ENCODE measurements at regions not wholly inside any gene's neighbourhood (a gene's known extent, or its start where the extent isn't known, plus 50 kb on each side); places are given as distances from the start of the nearest gene placed in this dataset.

DNA sequence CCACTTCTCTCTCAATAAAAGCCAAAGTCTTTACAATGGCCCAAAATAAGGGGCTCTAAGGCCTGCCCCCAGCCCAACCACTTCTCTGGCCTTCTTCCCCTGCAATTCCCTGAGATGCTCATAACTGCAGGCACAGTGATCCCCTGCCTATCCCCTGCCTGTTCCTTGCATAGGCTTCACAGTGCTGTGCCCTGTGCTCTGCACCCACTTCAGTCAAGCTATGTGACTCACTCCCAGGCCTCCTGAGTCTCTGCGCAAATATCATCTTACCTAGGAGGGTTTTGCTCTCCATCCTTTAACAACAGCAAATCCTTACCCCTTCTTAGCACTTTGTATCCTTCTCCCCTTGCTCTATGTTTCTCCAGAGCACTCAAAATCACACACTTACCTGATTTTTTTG lies 242.2 kb downstream of the MSRB3 start:
- TF ChIP-seq POLR2A (IDR thresholded peaks at IDR 0.05): no peak
- TF ChIP-seq, protein P1, sequence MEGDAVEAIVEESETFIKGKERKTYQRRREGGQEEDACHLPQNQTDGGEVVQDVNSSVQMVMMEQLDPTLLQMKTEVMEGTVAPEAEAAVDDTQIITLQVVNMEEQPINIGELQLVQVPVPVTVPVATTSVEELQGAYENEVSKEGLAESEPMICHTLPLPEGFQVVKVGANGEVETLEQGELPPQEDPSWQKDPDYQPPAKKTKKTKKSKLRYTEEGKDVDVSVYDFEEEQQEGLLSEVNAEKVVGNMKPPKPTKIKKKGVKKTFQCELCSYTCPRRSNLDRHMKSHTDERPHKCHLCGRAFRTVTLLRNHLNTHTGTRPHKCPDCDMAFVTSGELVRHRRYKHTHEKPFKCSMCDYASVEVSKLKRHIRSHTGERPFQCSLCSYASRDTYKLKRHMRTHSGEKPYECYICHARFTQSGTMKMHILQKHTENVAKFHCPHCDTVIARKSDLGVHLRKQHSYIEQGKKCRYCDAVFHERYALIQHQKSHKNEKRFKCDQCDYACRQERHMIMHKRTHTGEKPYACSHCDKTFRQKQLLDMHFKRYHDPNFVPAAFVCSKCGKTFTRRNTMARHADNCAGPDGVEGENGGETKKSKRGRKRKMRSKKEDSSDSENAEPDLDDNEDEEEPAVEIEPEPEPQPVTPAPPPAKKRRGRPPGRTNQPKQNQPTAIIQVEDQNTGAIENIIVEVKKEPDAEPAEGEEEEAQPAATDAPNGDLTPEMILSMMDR (IDR thresholded peaks at IDR 0.05): no peak
- TF ChIP-seq POLR2AphosphoS5 (IDR thresholded peaks at IDR 0.05): no peak

All from sigmoid colon (tissue), 4 donors.